K562 (cell line): ENCODE measurements at regions not wholly inside any gene's neighbourhood (a gene's known extent, or its start where the extent isn't known, plus 50 kb on each side); places are given as distances from the start of the nearest gene placed in this dataset.

ENCODE experiments used
- ATF7 ChIP-seq: fragments of 450-650 bp; IDR thresholded peaks from 2 replicates; pipeline ENCODE4 v1.7.1; 2014; ENCODE audit warnings: mild to moderate bottlenecking, moderate library complexity
- DNMT1 ChIP-seq: fragments of 450-650 bp; IDR thresholded peaks from 2 replicates; pipeline ENCODE4 v1.6.1; 2016; ENCODE audit warnings: antibody characterized with exemption, mild to moderate bottlenecking
- FOXJ3 ChIP-seq: sonication (generic); formaldehyde crosslinking; IDR thresholded peaks from 2 replicates; pipeline ENCODE4 v1.4.0; 2020; ENCODE audit warnings: mild to moderate bottlenecking, missing genetic modification reagents
- HDAC1 ChIP-seq, 2 experiments: fragments of 450-650 bp; IDR thresholded peaks; 2 replicates each; pipeline ENCODE4 v1.6.1; 2016 to 2017; ENCODE audit warnings: inconsistent platforms in 1 of 2, mild to moderate bottlenecking in 1 of 2, moderate library complexity in 1 of 2
- JUN ChIP-seq, 2 experiments: sonication (generic) in 1 of 2; formaldehyde crosslinking in 1 of 2; IDR thresholded peaks; 2 replicates each; pipeline versions ENCODE4 v1.6.1 to v1.8.0; 2012 to 2022; ENCODE audit warnings: borderline replicate concordance in 2 of 2, mild to moderate bottlenecking in 2 of 2, improper control_type of control experiment in 1 of 2, low read depth in 1 of 2, low read length in 1 of 2, missing genetic modification reagents in 1 of 2
- MXI1 ChIP-seq: IDR thresholded peaks from 2 replicates; pipeline ENCODE4 v1.6.1; 2011; ENCODE audit warnings: low read depth, mild to moderate bottlenecking, improper control_type of control experiment, low read length
- PHF20 ChIP-seq: fragments of 450-650 bp; IDR thresholded peaks from 2 replicates; pipeline ENCODE4 v1.6.1; 2018; ENCODE audit not compliant: partially characterized antibody
- PML ChIP-seq: IDR thresholded peaks from 2 replicates; pipeline ENCODE4 v1.6.1; 2012; ENCODE audit warnings: low read length, inconsistent platforms
- SIN3B ChIP-seq: fragments of 450-650 bp; IDR thresholded peaks from 2 replicates; pipeline ENCODE4 v1.6.1; 2017; ENCODE audit warnings: low read depth, mild to moderate bottlenecking, moderate library complexity
- ZFP30 ChIP-seq: fragments of 250-450 bp; sonication (Bioruptor Pico); IDR thresholded peaks from 2 replicates; pipeline ENCODE4 v1.8.0; 2022; ENCODE audit warnings: moderate library complexity, mild to moderate bottlenecking, inconsistent platforms, borderline replicate concordance
- ZFX ChIP-seq: sonication (generic); formaldehyde crosslinking; IDR thresholded peaks from 2 replicates; pipeline ENCODE4 v1.8.0; 2022; ENCODE audit warnings: mild to moderate bottlenecking, missing genetic modification reagents, moderate library complexity
- ZKSCAN1 ChIP-seq: fragments of 150-350 bp; IDR thresholded peaks from 2 replicates; pipeline ENCODE4 v1.6.1; 2016; ENCODE audit warnings: low read depth, low read length
- ZNF217 ChIP-seq: sonication (generic); formaldehyde crosslinking; IDR thresholded peaks from 2 replicates; pipeline ENCODE4 v1.8.0; 2022; ENCODE audit warnings: mild to moderate bottlenecking, missing genetic modification reagents
- ZNF589 ChIP-seq: fragments of 200-800 bp; sonication (Bioruptor generic); IDR thresholded peaks from 2 replicates; pipeline ENCODE4 v1.6.1; 2016; ENCODE audit warnings: low read depth, missing genetic modification characterization, missing compliant biosample characterization
- ZNF696 ChIP-seq: fragments of 250-450 bp; sonication (Bioruptor Pico); conservative IDR thresholded peaks from 2 replicates; pipeline ENCODE4 v1.4.0; 2020; ENCODE audit warnings: mild to moderate bottlenecking, moderate library complexity
- ZNF699 ChIP-seq: fragments of 250-450 bp; sonication (Bioruptor Pico); IDR thresholded peaks from 2 replicates; pipeline ENCODE4 v1.8.0; 2021; ENCODE audit warnings: mild to moderate bottlenecking, moderate library complexity; ENCODE audit not compliant: insufficient replicate concordance
- ZNF778 ChIP-seq: fragments of 450-650 bp; formaldehyde crosslinking; IDR thresholded peaks from 2 replicates; pipeline ENCODE4 v1.4.0; 2020; ENCODE audit warnings: mild to moderate bottlenecking, moderate library complexity
- TF ChIP-seq, protein P1 (sequence below): fragments of 250-450 bp; sonication (Bioruptor Pico); IDR thresholded peaks from 2 replicates; pipeline ENCODE4 v1.4.0; 2020; ENCODE audit warnings: mild to moderate bottlenecking
- TF ChIP-seq, protein P2 (sequence below): fragments of 450-650 bp; IDR thresholded peaks from 2 replicates; pipeline ENCODE4 v1.6.1; 2016; ENCODE audit warnings: low read depth, mild to moderate bottlenecking, moderate library complexity
- TF ChIP-seq, protein P3 (sequence below): fragments of 450-650 bp; formaldehyde crosslinking; IDR thresholded peaks from 2 replicates; pipeline ENCODE4 v1.4.0; 2020; ENCODE audit warnings: mild to moderate bottlenecking, mixed read lengths
- TF ChIP-seq, protein P4 (sequence below), 2 experiments: fragments of 450-650 bp in 1 of 2; sonication (generic) in 1 of 2; formaldehyde crosslinking in 1 of 2; IDR thresholded peaks in 1 of 2; conservative IDR thresholded peaks in 1 of 2; 2 replicates each; pipeline versions ENCODE4 v1.6.1 to v1.8.1; 2016 to 2023; ENCODE audit warnings: mild to moderate bottlenecking in 2 of 2, moderate library complexity in 2 of 2, inconsistent platforms in 1 of 2, missing genetic modification reagents in 1 of 2

DNA sequence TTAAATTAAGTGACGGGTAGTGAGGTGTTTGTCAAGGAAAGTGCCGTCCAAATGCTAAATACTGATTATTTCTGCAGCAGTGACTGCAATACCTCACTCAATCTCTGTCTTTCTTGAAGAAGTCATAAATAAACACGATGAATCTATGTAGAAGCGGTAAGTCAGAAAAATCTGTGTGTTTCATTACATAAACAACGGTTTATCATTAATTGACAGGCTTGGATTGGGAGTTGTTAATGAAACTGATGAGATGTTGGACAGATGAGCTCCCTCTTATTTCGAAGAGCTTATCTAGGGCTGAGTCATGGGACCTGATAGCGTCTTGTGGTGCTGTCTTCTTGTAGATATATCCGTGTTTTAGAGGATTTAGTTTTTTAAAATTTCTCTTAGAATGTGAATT lies 92.2 kb upstream of the SAMD11 start (continued):
- no peak for TF ChIP-seq ZNF699
- TF ChIP-seq DNMT1 = no peak
- no peak for TF ChIP-seq ZNF217 (CRISPR knock-in tag)
- TF ChIP-seq ZKSCAN1 = no peak
- no peak for TF ChIP-seq FOXJ3 (CRISPR knock-in tag)
- no peak for TF ChIP-seq ZNF778 (CRISPR knock-in tag)
- TF ChIP-seq JUN (IDR thresholded peaks at IDR 0.05; ENCODE audit: borderline replicate concordance, low read depth, low read length) = no peak
- TF ChIP-seq JUN (CRISPR knock-in tag; IDR thresholded peaks at IDR 0.05; ENCODE audit: borderline replicate concordance) = no peak
- TF ChIP-seq, protein P1, sequence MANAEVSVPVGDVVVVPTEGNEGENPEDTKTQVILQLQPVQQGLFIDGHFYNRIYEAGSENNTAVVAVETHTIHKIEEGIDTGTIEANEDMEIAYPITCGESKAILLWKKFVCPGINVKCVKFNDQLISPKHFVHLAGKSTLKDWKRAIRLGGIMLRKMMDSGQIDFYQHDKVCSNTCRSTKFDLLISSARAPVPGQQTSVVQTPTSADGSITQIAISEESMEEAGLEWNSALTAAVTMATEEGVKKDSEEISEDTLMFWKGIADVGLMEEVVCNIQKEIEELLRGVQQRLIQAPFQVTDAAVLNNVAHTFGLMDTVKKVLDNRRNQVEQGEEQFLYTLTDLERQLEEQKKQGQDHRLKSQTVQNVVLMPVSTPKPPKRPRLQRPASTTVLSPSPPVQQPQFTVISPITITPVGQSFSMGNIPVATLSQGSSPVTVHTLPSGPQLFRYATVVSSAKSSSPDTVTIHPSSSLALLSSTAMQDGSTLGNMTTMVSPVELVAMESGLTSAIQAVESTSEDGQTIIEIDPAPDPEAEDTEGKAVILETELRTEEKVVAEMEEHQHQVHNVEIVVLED = no peak
- no peak for TF ChIP-seq PML
- no peak for TF ChIP-seq PHF20
- TF ChIP-seq ZFP30 = no peak
- TF ChIP-seq MXI1 = no peak
- no peak for TF ChIP-seq SIN3B
- no peak for TF ChIP-seq ZNF589
- TF ChIP-seq, protein P2, sequence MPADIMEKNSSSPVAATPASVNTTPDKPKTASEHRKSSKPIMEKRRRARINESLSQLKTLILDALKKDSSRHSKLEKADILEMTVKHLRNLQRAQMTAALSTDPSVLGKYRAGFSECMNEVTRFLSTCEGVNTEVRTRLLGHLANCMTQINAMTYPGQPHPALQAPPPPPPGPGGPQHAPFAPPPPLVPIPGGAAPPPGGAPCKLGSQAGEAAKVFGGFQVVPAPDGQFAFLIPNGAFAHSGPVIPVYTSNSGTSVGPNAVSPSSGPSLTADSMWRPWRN = no peak
- no peak for TF ChIP-seq ZFX (CRISPR knock-in tag)
- TF ChIP-seq HDAC1 (IDR thresholded peaks at IDR 0.05) = peak in 1 of 2 experiments; percentile 32; a peak in 1 of 4 replicates
- TF ChIP-seq ZNF696 = no peak
- TF ChIP-seq, protein P3, sequence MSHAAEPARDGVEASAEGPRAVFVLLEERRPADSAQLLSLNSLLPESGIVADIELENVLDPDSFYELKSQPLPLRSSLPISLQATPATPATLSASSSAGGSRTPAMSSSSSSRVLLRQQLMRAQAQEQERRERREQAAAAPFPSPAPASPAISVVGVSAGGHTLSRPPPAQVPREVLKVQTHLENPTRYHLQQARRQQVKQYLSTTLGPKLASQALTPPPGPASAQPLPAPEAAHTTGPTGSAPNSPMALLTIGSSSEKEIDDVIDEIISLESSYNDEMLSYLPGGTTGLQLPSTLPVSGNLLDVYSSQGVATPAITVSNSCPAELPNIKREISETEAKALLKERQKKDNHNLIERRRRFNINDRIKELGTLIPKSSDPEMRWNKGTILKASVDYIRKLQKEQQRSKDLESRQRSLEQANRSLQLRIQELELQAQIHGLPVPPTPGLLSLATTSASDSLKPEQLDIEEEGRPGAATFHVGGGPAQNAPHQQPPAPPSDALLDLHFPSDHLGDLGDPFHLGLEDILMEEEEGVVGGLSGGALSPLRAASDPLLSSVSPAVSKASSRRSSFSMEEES (CRISPR knock-in tag) = no peak
- TF ChIP-seq, protein P4, sequence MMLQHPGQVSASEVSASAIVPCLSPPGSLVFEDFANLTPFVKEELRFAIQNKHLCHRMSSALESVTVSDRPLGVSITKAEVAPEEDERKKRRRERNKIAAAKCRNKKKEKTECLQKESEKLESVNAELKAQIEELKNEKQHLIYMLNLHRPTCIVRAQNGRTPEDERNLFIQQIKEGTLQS (IDR thresholded peaks at IDR 0.05) = 0 out of 2 replicates have a peak, but pooled peaks have one; percentile 35
- TF ChIP-seq, protein P4 (CRISPR knock-in tag; conservative IDR thresholded peaks at IDR 0.05) = no peak
- TF ChIP-seq ATF7 = no peak; the same call in 1 of the 2 replicates
